HepG2 (cell line): ENCODE measurements at regions not wholly inside any gene's neighbourhood (a gene's known extent, or its start where the extent isn't known, plus 50 kb on each side); places are given as distances from the start of the nearest gene placed in this dataset.

Experiments used
- ATAC-seq: fragments of 200-7000 bp; cut with Tn5 transposase; 3 replicates; pipeline ENCODE4 v1.9.1; 2020; ENCODE audit warnings: mild to moderate bottlenecking, moderate library complexity
- BruUV-seq: library from RNA; stranded (reverse); fragments of 400-500 nt; replicated peaks from 2 replicates; lab custom pipeline; 2021; lab: Mats Ljungman, UMichigan
- CTCF ChIA-PET: fragments of 300-600 bp; formaldehyde crosslinking; extraction: SDS; loops from one replicate; lab custom pipeline; 2021; ENCODE audit warnings: low total read pairs, inconsistent platforms, low intra/inter-chr PET ratio; lab: Yijun Ruan, JAX
- POLR2A ChIA-PET: fragments of 350-600 bp; sonication (Branson Sonifier 250); formaldehyde crosslinking; loops from one replicate; lab custom pipeline; 2020; ENCODE audit warnings: antibody characterized with exemption, inconsistent platforms; lab: Yijun Ruan, JAX
- DNase-seq: peaks from one replicate; pipeline ENCODE4 v3.0.0-alpha.2; 2015; ENCODE audit warnings: low spot score
- FAIRE-seq: peaks from 3 replicates; lab custom pipeline; 2011; peaks lifted over from hg19 to GRCh38; lab: Jason Lieb, UNC
- H2AFZ ChIP-seq: one replicate; pipeline ENCODE4 v1.6.1; 2011; ENCODE audit warnings: low read length, inconsistent platforms
- H3K27ac ChIP-seq: fragments of 300-600 bp; 3 replicates; pipeline ENCODE4 v1.8.0; 2011; ENCODE audit warnings: mixed run types, mild to moderate bottlenecking, mixed read lengths, low read length, inconsistent platforms; ENCODE audit not compliant: insufficient read depth; ENCODE audit errors: extremely low read length
- H3K27me3 ChIP-seq, 2 experiments: fragments of 200-600 bp in 1 of 2; 2 replicates in 1 of 2; 3 replicates in 1 of 2; pipeline versions ENCODE4 v1.6.0 to v1.8.0; 2011; ENCODE audit warnings: low read length in 2 of 2, mild to moderate bottlenecking in 2 of 2, moderate library complexity in 2 of 2, inconsistent platforms in 1 of 2; ENCODE audit not compliant: insufficient read depth in 2 of 2, control insufficient read depth in 1 of 2
- H3K36me3 ChIP-seq, 2 experiments: fragments of 200-600 bp in 1 of 2; replicated peaks in 1 of 2; 2 replicates in 1 of 2; 3 replicates in 1 of 2; pipeline versions ENCODE4 v1.5.1 to v1.8.0; 2011; ENCODE audit warnings: low read length in 2 of 2, inconsistent platforms in 1 of 2; ENCODE audit not compliant: insufficient read depth in 2 of 2, control insufficient read depth in 1 of 2
- H3K4me1 ChIP-seq: 2 replicates; pipeline ENCODE4 v1.5.1; 2012; ENCODE audit warnings: low read length, inconsistent platforms; ENCODE audit not compliant: insufficient read depth
- H3K4me2 ChIP-seq: 2 replicates; pipeline ENCODE4 v1.6.0; 2011; ENCODE audit warnings: low read depth, low read length, inconsistent platforms
- H3K4me3 ChIP-seq, 3 experiments: fragments of 200-600 bp in 1 of 3; sonication (generic), shearing (Covaris generic) in 1 of 3; replicated peaks in 1 of 3; 2 replicates each; pipeline ENCODE4 v1.5.1; 2011 to 2016; ENCODE audit warnings: low read length in 3 of 3, inconsistent platforms in 2 of 3, low read depth in 2 of 3, mild to moderate bottlenecking in 2 of 3, control low read depth in 1 of 3, mixed read lengths in 1 of 3; ENCODE audit not compliant: insufficient read depth in 1 of 3
- H3K79me2 ChIP-seq: one replicate; pipeline ENCODE4 v1.6.1; 2011; ENCODE audit warnings: low read length, inconsistent platforms; ENCODE audit not compliant: insufficient read depth
- H3K9ac ChIP-seq: 2 replicates; pipeline ENCODE4 v1.6.0; 2011; ENCODE audit warnings: mild to moderate bottlenecking, low read depth, low read length, inconsistent platforms; ENCODE audit not compliant: insufficient read depth
- H3K9me3 ChIP-seq: 2 replicates; pipeline ENCODE4 v1.5.1; 2012; ENCODE audit warnings: mild to moderate bottlenecking, low read length
- H4K20me1 ChIP-seq: 2 replicates; pipeline ENCODE4 v1.6.0; 2011; ENCODE audit warnings: inconsistent platforms, mild to moderate bottlenecking, low read length, moderate library complexity; ENCODE audit not compliant: insufficient read depth
- BORCS8-MEF2B ChIP-seq: sonication (generic); formaldehyde crosslinking; IDR thresholded peaks from 2 replicates; pipeline ENCODE4 v1.8.0; 2022; ENCODE audit warnings: mild to moderate bottlenecking, missing genetic modification reagents
- GZF1 ChIP-seq: sonication (generic); formaldehyde crosslinking; IDR thresholded peaks from 2 replicates; pipeline ENCODE4 v1.5.1; 2020; ENCODE audit warnings: mild to moderate bottlenecking, missing genetic modification reagents
- HMGXB3 ChIP-seq: sonication (generic); formaldehyde crosslinking; IDR thresholded peaks from 2 replicates; pipeline ENCODE4 v1.4.0; 2020; ENCODE audit warnings: missing genetic modification reagents, borderline replicate concordance
- JARID2 ChIP-seq: sonication (generic); formaldehyde crosslinking; IDR thresholded peaks from 2 replicates; pipeline ENCODE4 v1.8.1; 2023; ENCODE audit warnings: missing genetic modification reagents, inconsistent platforms; ENCODE audit not compliant: insufficient replicate concordance
- JUNB ChIP-seq: sonication (generic); formaldehyde crosslinking; IDR thresholded peaks from 2 replicates; pipeline ENCODE4 v1.8.0; 2022; ENCODE audit warnings: missing genetic modification reagents, mild to moderate bottlenecking, borderline replicate concordance
- PCBP1 ChIP-seq: fragments of 200-400 bp; formaldehyde crosslinking; IDR thresholded peaks from 2 replicates; pipeline ENCODE4 v1.6.1; 2017; ENCODE audit warnings: mild to moderate bottlenecking, low read depth, low read length, borderline replicate concordance
- PHF8 ChIP-seq: sonication (generic); formaldehyde crosslinking; IDR thresholded peaks from 2 replicates; pipeline ENCODE4 v1.5.0; 2020; ENCODE audit warnings: missing genetic modification reagents
- THAP9 ChIP-seq: sonication (generic); formaldehyde crosslinking; IDR thresholded peaks from 2 replicates; pipeline ENCODE4; 2020; ENCODE audit warnings: missing genetic modification reagents, mild to moderate bottlenecking, borderline replicate concordance
- ZBTB39 ChIP-seq: sonication (generic); formaldehyde crosslinking; IDR thresholded peaks from 2 replicates; pipeline ENCODE4 v1.5.0; 2020; ENCODE audit warnings: missing genetic modification reagents
- ZNF12 ChIP-seq: sonication (generic); formaldehyde crosslinking; IDR thresholded peaks from 2 replicates; pipeline ENCODE4 v1.5.0; 2020; ENCODE audit warnings: missing genetic modification reagents
- ZNF780A ChIP-seq: sonication (generic); formaldehyde crosslinking; IDR thresholded peaks from 2 replicates; pipeline ENCODE4 v1.8.0; 2022; ENCODE audit warnings: mild to moderate bottlenecking, missing genetic modification reagents, moderate library complexity
- WGBS: methylation state at CpG from one replicate; pipeline ENCODE4 v1.1.6; 2017; ENCODE audit warnings: low lambda C conversion rate; 5-methylcytosine and 5-hydroxymethylcytosine counted together
- in situ Hi-C: cut with HindIII; loops from 2 replicates; pipeline ENCODE4 v1.10.0; 2017; ENCODE audit warnings: low pct_unique_long_range_greater_than_20kb; ENCODE audit not compliant: extremely low pct_ligation_motif_present
- intact Hi-C: fragments of 100-400 bp; cut with micrococcal nuclease; formaldehyde crosslinking; loops from one replicate; pipeline ENCODE4 v1.10.0; 2022; ENCODE audit not compliant: unreplicated experiment

GRCh38 chr21:23949493-23949892, 1657.8 kb downstream of the MRPL39 start (continued):
- TF ChIP-seq HMGXB3, result no peak
- no peak for TF ChIP-seq JUNB
- no peak for TF ChIP-seq BORCS8-MEF2B
- no peak for TF ChIP-seq JARID2 (CRISPR knock-in tag)

- BruUV-seq, result no TSS peak
Observed at GRCh38 chr21:23939369-23940065, 1667.8 kb downstream of the MRPL39 start.

More at GRCh38 chr21:23939369-23940065, 1667.8 kb downstream of the MRPL39 start:
- H3K4me3 ChIP-seq, result no peak overlapping the region
- TF ChIP-seq PCBP1, result no peak
- no peak for TF ChIP-seq GZF1
- TF ChIP-seq ZNF12, result no peak
- TF ChIP-seq ZNF780A (CRISPR knock-in tag), result no peak
- no peak for TF ChIP-seq THAP9 (CRISPR knock-in tag)
- no peak for TF ChIP-seq PHF8 (CRISPR knock-in tag)
- TF ChIP-seq ZBTB39 (CRISPR knock-in tag), result no peak
- TF ChIP-seq, all 625 proteins: peak for 0
- H4K20me1 ChIP-seq, result no peaks in the 10 kb centered on the region
- FAIRE-seq (no peak), DNase-seq (no peak), ATAC-seq (no peak)
- CTCF ChIA-PET, result no interaction called here
- H2AFZ ChIP-seq, result no peak overlapping the region
- no peak overlapping the region for H3K27ac ChIP-seq
- no peaks in the 10 kb centered on the region for H3K79me2 ChIP-seq
- H3K36me3 ChIP-seq, result no peaks in the 10 kb centered on the region
- no peaks in the 10 kb centered on the region for H3K27me3 ChIP-seq
- intact Hi-C loops (no loop called here), in situ Hi-C loops (no loop called here)
- peaks cover 83% of the 10 kb centered on the region for H3K9me3 ChIP-seq
- no peak overlapping the region for H3K9ac ChIP-seq
- H3K4me2 ChIP-seq, result no peak overlapping the region
- 27% methylated on average over 2 of the region's 3 CpGs for WGBS
- POLR2A ChIA-PET, result no interaction called here
- no peaks in the 10 kb centered on the region for H3K4me1 ChIP-seq
